LoVo (cell line): ENCODE measurements at regions not wholly inside any gene's neighbourhood (a gene's known extent, or its start where the extent isn't known, plus 50 kb on each side); places are given as distances from the start of the nearest gene placed in this dataset.
A peak's percentile ranks its signal among the peaks of the same experiment; 100 is the strongest.

ENCODE experiments used
- DNase-seq: peaks from one replicate; pipeline ENCODE4 v3.0.0-alpha.2; 2016; ENCODE audit warnings: low spot score

- no peak for DNase-seq
These were observed 158.0 kb upstream of the DMRTA1 start for GRCh38 chr9:22288661-22289060.

GRCh38 chr9:22307013-22307711, 139.5 kb upstream of the DMRTA1 start:
- DNase-seq = peak; percentile 54

- DNase-seq = no peak
These were observed 138.4 kb upstream of the DMRTA1 start for GRCh38 chr9:22308177-22308576.

GRCh38 chr9:22316645-22317044, 130.0 kb upstream of the DMRTA1 start:
- DNase-seq = no peak

GRCh38 chr9:22331533-22331932, 115.1 kb upstream of the DMRTA1 start:
- DNase-seq = no peak

- no peak for DNase-seq
These were observed 114.4 kb upstream of the DMRTA1 start for GRCh38 chr9:22332202-22332601.

- DNase-seq = no peak
These were observed 109.4 kb upstream of the DMRTA1 start for GRCh38 chr9:22337261-22337660.

GRCh38 chr9:22342491-22343217, 104.0 kb upstream of the DMRTA1 start:
- DNase-seq = no peak

- DNase-seq = no peak
These were observed 103.4 kb upstream of the DMRTA1 start for GRCh38 chr9:22343218-22343611.

- peak; percentile 4 for DNase-seq
These were observed 91.8 kb upstream of the DMRTA1 start for GRCh38 chr9:22354699-22355384.

GRCh38 chr9:22356985-22357384, 89.6 kb upstream of the DMRTA1 start:
- DNase-seq = no peak

GRCh38 chr9:22363421-22363887, 83.2 kb upstream of the DMRTA1 start:
- DNase-seq = no peak

- DNase-seq = no peak
These were observed 73.0 kb upstream of the DMRTA1 start for GRCh38 chr9:22373636-22374035.

GRCh38 chr9:22374051-22374450, 72.6 kb upstream of the DMRTA1 start:
- no peak for DNase-seq

GRCh38 chr9:22379272-22379671, 67.4 kb upstream of the DMRTA1 start:
- DNase-seq = no peak

- DNase-seq = no peak
These were observed 65.5 kb upstream of the DMRTA1 start for GRCh38 chr9:22381170-22381569.

GRCh38 chr9:22382331-22382730, 64.3 kb upstream of the DMRTA1 start:
- DNase-seq = no peak

- DNase-seq = no peak
These were observed 62.9 kb upstream of the DMRTA1 start for GRCh38 chr9:22383718-22384117.

GRCh38 chr9:22389271-22389670, 57.4 kb upstream of the DMRTA1 start:
- DNase-seq = no peak

- no peak for DNase-seq
These were observed 54.1 kb upstream of the DMRTA1 start for GRCh38 chr9:22392523-22392922.

GRCh38 chr9:22395687-22396141, 50.9 kb upstream of the DMRTA1 start:
- peak; percentile 7 for DNase-seq
